CD4-positive, alpha-beta T cell treated with Interleukin-12 subunit alpha and Interleukin-12 subunit beta, for 1 hour (primary cell): ENCODE measurements at regions not wholly inside any gene's neighbourhood (a gene's known extent, or its start where the extent isn't known, plus 50 kb on each side); places are given as distances from the start of the nearest gene placed in this dataset.
"Not testable (repeated sequence)": the region's sequence is repeated elsewhere in the genome, so short reads cannot be mapped to it uniquely, and the experiment has no call there.

Experiments used
- DNase-seq: peaks from one replicate; pipeline ENCODE4 v3.0.0-alpha.2; 2020

- no peak for DNase-seq
Observed at GRCh38 chr7:156590212-156590611, 50.4 kb upstream of the RNF32 start.

GRCh38 chr7:156589808-156590207 lies 50.8 kb upstream of the RNF32 start:
- DNase-seq, result no peak

GRCh38 chr7:156585926-156586325 lies 54.6 kb upstream of the RNF32 start:
- DNase-seq, result no peak

- DNase-seq, result no peak
Observed at GRCh38 chr7:156585025-156585648, 55.4 kb upstream of the RNF32 start.

GRCh38 chr7:156582591-156583123 lies 57.9 kb upstream of the RNF32 start:
- no peak for DNase-seq

GRCh38 chr7:156580036-156580435 lies 60.5 kb upstream of the RNF32 start:
- no peak for DNase-seq

- no peak for DNase-seq
Observed at GRCh38 chr7:156579566-156579965, 61.0 kb upstream of the RNF32 start.

- no peak for DNase-seq
Observed at GRCh38 chr7:156578978-156579430, 61.6 kb upstream of the RNF32 start.

- DNase-seq, result no peak
Observed at GRCh38 chr7:156578578-156578940, 62.0 kb upstream of the RNF32 start.

GRCh38 chr7:156577645-156578577 lies 62.7 kb upstream of the RNF32 start:
- DNase-seq, result no peak

- no peak for DNase-seq
Observed at GRCh38 chr7:156576216-156577058, 64.1 kb upstream of the RNF32 start.

- no peak for DNase-seq
Observed at GRCh38 chr7:156568258-156568657, 72.3 kb upstream of the RNF32 start.

GRCh38 chr7:156566812-156567549 lies 73.6 kb upstream of the RNF32 start:
- DNase-seq, result no peak

GRCh38 chr7:156565002-156565401 lies 75.6 kb upstream of the RNF32 start:
- not testable (repeated sequence) for DNase-seq

- DNase-seq, result no peak
Observed at GRCh38 chr7:156560696-156561095, 79.9 kb upstream of the RNF32 start.

GRCh38 chr7:156560075-156560474 lies 80.5 kb upstream of the RNF32 start:
- no peak for DNase-seq

GRCh38 chr7:156559001-156559400 lies 81.6 kb upstream of the RNF32 start:
- DNase-seq, result no peak

- no peak for DNase-seq
Observed at GRCh38 chr7:156558198-156558597, 82.4 kb upstream of the RNF32 start.

- no peak for DNase-seq
Observed at GRCh38 chr7:156556083-156556482, 84.5 kb upstream of the RNF32 start.

GRCh38 chr7:156554488-156554887 lies 86.1 kb upstream of the RNF32 start:
- DNase-seq, result no peak

- DNase-seq, result no peak
Observed at GRCh38 chr7:156549636-156550035, 90.9 kb upstream of the RNF32 start.

GRCh38 chr7:156547884-156548561 lies 92.6 kb upstream of the RNF32 start:
- no peak for DNase-seq
